ENCODE measurements at regions not wholly inside any gene's neighbourhood (a gene's known extent, or its start where the extent isn't known, plus 50 kb on each side); places are given as distances from the start of the nearest gene placed in this dataset.

DNA sequence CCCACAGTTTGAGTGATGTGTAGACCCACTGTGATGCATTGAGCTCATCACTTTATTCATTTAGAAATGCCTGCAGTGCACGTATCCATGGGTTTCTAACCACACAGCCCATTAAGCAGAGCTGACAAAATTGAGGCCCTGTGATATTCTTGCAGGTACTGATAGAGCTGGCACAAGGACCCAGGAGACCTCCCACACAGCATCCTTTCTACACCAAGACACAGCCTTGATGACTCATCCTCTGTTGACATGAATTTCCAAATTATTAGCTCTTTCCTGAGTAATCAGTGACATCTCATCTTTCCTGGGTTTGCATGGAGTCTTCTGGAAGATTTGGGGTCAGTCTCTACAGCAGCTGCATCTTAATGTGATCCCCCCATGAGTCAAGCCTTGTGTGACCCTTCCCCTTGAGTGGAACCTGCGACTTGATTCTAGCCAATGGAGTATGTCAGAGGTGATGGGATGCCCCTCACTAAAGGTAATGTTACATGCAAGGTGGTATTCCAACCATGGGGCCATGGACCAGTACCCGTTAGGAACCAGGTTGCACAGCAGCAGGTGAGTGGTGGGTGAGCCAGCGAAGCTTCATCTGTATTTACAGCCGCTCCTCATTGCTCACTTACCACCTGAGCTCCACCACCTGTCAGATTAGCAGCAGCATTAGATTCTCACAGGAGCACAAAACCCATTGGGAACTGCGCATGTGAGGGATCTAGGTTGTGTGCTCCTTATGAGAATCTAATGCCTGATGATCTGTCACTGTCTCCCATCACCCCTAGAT lies 181.1 kb upstream of the ARL4C start:
- TF ChIP-seq, protein P1, sequence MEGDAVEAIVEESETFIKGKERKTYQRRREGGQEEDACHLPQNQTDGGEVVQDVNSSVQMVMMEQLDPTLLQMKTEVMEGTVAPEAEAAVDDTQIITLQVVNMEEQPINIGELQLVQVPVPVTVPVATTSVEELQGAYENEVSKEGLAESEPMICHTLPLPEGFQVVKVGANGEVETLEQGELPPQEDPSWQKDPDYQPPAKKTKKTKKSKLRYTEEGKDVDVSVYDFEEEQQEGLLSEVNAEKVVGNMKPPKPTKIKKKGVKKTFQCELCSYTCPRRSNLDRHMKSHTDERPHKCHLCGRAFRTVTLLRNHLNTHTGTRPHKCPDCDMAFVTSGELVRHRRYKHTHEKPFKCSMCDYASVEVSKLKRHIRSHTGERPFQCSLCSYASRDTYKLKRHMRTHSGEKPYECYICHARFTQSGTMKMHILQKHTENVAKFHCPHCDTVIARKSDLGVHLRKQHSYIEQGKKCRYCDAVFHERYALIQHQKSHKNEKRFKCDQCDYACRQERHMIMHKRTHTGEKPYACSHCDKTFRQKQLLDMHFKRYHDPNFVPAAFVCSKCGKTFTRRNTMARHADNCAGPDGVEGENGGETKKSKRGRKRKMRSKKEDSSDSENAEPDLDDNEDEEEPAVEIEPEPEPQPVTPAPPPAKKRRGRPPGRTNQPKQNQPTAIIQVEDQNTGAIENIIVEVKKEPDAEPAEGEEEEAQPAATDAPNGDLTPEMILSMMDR (conservative IDR thresholded peaks at IDR 0.05; ENCODE audit: low read length) = no peak
- H4K20me1 ChIP-seq (ENCODE audit: insufficient read depth, low read length, poor library complexity, severe bottlenecking) = no peaks in the 10 kb centered on the region
- no peak overlapping the region for H3K4me2 ChIP-seq (ENCODE audit: low read depth, low read length, poor library complexity, severe bottlenecking)
- H3K36me3 ChIP-seq (ENCODE audit: insufficient read depth, low read length) = no peaks in the 10 kb centered on the region
- H3K9me3 ChIP-seq (ENCODE audit: insufficient read depth, low read depth, low read length) = no peaks in the 10 kb centered on the region
- H3K4me3 ChIP-seq (ENCODE audit: low read length, poor library complexity, severe bottlenecking) = no peak overlapping the region
- no peaks in the 10 kb centered on the region for H3F3A ChIP-seq (ENCODE audit: low read depth)
- no peak overlapping the region for H2AFZ ChIP-seq (ENCODE audit: low read length)
- H3K79me2 ChIP-seq (ENCODE audit: insufficient read depth, low read length) = no peaks in the 10 kb centered on the region
- no peak overlapping the region for H3K9ac ChIP-seq (ENCODE audit: low read depth, low read length, poor library complexity, severe bottlenecking)
- no peaks in the 10 kb centered on the region for H3K27me3 ChIP-seq (ENCODE audit: insufficient read depth, low read length, poor library complexity, severe bottlenecking)
- H3K9me2 ChIP-seq (replicated peaks; ENCODE audit: low read depth, low read length) = no peaks in the 10 kb centered on the region
- H3K4me1 ChIP-seq (ENCODE audit: insufficient read depth, low read length, poor library complexity, severe bottlenecking) = no peaks in the 10 kb centered on the region

DNA sequence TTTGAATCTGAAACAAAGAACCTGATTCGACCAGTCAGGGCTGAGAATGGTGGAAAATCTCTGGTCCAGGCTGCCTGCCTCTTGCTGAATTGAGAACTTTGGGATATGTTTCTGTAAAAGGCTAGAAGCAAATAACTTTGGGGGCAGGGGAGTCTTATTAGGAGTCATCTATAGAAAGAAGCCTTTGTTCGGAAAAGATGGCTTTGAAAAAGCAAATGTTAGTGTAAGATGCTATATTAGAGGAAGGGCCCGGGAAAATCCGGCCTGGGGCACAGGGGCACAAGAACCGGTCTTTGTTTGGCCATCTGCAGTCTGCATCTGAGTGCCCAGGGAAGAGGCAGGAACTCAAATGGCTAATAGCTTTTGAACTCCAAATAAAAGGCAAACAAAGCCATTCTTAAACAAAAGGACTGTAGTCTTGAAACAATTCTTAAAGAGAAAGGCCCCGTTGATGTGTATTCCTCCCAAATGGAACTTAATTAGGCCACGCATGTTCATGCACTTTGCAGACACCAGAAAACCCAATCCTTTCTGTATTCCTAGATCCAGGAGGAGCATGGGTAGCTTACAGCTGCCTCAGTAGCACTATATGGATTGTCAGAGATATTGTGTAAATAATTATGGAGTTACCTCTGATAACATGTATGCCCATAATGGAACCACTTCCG lies 180.0 kb upstream of the ARL4C start:
- H3K4me2 ChIP-seq (ENCODE audit: low read depth, low read length, poor library complexity, severe bottlenecking) = no peak overlapping the region

DNA sequence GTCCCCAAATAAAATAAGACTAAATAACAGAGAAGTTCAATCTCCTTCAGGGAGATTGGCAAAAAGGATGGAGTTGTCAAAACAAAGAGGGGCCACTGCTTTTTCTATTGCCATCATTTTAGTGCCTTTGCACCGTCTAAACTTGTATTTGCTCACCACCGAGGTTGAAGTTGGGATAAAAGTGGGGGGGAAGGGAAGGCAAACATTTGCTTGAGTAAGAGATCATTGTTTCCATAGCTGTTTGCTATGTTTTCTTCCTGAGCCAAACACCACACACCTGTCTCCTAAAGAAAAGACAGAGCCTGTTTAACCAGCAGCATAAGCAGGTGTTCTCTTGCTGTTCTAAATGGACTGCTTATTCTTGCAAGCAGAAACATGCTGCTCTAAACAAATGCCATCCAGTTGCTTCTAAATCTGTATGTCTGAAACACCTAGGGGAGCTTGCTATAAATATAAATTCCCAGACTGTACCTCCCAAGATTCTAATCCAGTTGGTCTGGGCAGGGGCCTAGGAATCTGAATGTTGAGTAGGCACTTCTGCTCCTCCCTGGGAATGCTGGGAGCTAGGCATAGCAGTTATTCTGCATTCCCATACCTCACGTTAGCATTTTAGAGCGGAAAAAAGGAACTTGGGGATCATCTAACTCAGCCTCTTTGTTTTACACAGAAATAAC lies 179.4 kb upstream of the ARL4C start:
- Histone ChIP-seq H3K4me1 (ENCODE audit: insufficient read depth, low read length, poor library complexity, severe bottlenecking) (peaks cover 8% of the 10 kb centered on the region), H3K27me3 (ENCODE audit: insufficient read depth, low read length, poor library complexity, severe bottlenecking) (no peaks in the 10 kb centered on the region), H3K79me2 (ENCODE audit: insufficient read depth, low read length) (no peaks in the 10 kb centered on the region), H2AFZ (ENCODE audit: low read length) (no peak overlapping the region), H3K9ac (ENCODE audit: low read depth, low read length, poor library complexity, severe bottlenecking) (no peak overlapping the region), H3K9me2 (replicated peaks; ENCODE audit: low read depth, low read length) (no peaks in the 10 kb centered on the region), H3F3A (ENCODE audit: low read depth) (no peaks in the 10 kb centered on the region), H3K36me3 (ENCODE audit: insufficient read depth, low read length) (no peaks in the 10 kb centered on the region), H4K20me1 (ENCODE audit: insufficient read depth, low read length, poor library complexity, severe bottlenecking) (no peaks in the 10 kb centered on the region), H3K4me2 (ENCODE audit: low read depth, low read length, poor library complexity, severe bottlenecking) (no peak overlapping the region), H3K4me3 (ENCODE audit: low read length, poor library complexity, severe bottlenecking) (no peak overlapping the region), H3K9me3 (ENCODE audit: insufficient read depth, low read depth, low read length) (no peaks in the 10 kb centered on the region)
- TF ChIP-seq, protein P1 (conservative IDR thresholded peaks at IDR 0.05; ENCODE audit: low read length) = no peak
- no peak for TF ChIP-seq EZH2phosphoT487 (IDR thresholded peaks at IDR 0.05; ENCODE audit: borderline replicate concordance)

More for the DNA sequence above, 180.0 kb upstream of the ARL4C start:
- Histone ChIP-seq H3K4me1 (ENCODE audit: insufficient read depth, low read length, poor library complexity, severe bottlenecking) (peaks cover 2% of the 10 kb centered on the region), H3K9ac (ENCODE audit: low read depth, low read length, poor library complexity, severe bottlenecking) (no peak overlapping the region), H3K27me3 (ENCODE audit: insufficient read depth, low read length, poor library complexity, severe bottlenecking) (no peaks in the 10 kb centered on the region), H4K20me1 (ENCODE audit: insufficient read depth, low read length, poor library complexity, severe bottlenecking) (no peaks in the 10 kb centered on the region), H3K36me3 (ENCODE audit: insufficient read depth, low read length) (no peaks in the 10 kb centered on the region), H3K4me3 (ENCODE audit: low read length, poor library complexity, severe bottlenecking) (no peak overlapping the region), H3F3A (ENCODE audit: low read depth) (no peaks in the 10 kb centered on the region), H3K9me2 (replicated peaks; ENCODE audit: low read depth, low read length) (no peaks in the 10 kb centered on the region), H2AFZ (ENCODE audit: low read length) (no peak overlapping the region), H3K9me3 (ENCODE audit: insufficient read depth, low read depth, low read length) (no peaks in the 10 kb centered on the region), H3K79me2 (ENCODE audit: insufficient read depth, low read length) (no peaks in the 10 kb centered on the region)
- TF ChIP-seq, protein P1 (conservative IDR thresholded peaks at IDR 0.05; ENCODE audit: low read length) = no peak
- no peak for TF ChIP-seq EZH2phosphoT487 (IDR thresholded peaks at IDR 0.05; ENCODE audit: borderline replicate concordance)

All from Loucy (cell line).